Inflammatory macrophage (primary cell): ENCODE measurements at regions not wholly inside any gene's neighbourhood (a gene's known extent, or its start where the extent isn't known, plus 50 kb on each side); places are given as distances from the start of the nearest gene placed in this dataset.

Experiments
- DNase-seq, 2 donors: peaks; one replicate each; pipeline ENCODE4 v3.0.0-alpha.2; 2020 to 2022

DNA sequence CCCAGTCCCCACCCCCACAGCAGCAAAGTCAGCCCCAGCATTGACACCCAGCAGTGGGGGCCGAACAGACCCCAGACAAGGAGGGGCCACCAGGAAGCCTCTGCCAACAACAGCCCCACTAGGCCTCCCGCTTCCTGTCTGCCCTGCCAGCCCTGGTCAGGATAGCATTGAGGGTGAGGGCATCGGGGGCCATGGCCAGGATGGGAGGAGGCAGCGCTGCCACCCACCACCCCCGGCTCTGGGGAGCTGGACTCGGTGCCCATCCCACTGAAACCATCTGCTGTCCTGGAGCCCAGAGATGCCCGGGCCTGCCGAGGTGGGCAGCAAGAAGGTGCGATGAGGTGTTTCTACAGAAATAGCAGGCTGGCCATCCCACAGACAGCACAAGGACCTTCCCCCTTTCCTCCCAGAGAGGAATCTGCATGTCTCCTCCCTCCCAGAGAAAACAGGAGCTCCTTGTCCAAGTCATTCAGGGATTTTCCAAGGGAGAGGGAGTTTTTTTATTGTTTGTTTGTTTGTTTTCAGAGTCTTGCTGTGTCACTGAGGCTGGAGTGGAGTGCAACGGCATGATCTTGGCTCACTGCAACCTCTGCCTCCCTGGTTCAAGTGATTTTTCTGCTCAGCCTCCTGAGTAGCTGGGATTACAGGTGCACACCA, 62.1 kb upstream of the BHLHE23 start:
- no peak for DNase-seq

DNA sequence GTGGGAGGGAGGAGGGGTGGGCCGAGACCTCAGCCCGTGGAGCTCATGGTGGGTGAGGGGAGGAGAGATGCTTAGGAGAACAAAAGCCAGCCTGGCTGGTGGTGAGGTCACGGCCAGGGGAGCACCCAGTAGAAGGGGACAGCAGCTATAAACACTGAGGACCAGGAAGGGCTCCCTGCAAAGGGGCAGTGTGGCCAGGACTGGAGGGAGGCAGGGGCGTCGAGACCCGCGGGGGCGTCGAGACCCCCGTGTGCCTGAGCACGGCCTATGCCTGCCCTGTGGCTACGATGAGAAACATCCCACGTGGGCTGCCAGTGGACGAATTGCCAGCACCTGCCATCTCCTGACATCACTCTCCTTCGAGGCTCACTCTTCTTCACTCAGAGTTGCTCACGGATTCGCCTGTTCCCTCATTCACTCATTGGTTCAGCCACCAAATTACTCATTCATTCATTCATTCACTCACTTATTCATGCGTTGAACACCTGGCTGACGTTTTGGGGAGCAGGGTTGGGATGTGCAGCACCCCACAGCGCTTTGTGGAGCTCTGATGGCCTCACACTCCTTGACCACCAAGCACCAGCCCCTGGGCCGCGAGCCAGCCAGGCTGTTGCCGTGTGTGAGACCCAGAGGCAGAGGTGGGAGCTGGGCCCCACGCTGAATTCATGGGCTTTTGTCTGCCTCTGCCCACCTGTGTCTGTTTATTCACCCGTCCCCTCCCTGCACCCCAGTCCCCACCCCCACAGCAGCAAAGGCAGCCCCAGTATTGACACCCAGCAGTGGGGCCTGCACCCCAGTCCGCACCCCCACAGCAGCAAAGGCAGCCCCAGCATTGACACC, 61.2 kb upstream of the BHLHE23 start:
- DNase-seq: no peak

DNA sequence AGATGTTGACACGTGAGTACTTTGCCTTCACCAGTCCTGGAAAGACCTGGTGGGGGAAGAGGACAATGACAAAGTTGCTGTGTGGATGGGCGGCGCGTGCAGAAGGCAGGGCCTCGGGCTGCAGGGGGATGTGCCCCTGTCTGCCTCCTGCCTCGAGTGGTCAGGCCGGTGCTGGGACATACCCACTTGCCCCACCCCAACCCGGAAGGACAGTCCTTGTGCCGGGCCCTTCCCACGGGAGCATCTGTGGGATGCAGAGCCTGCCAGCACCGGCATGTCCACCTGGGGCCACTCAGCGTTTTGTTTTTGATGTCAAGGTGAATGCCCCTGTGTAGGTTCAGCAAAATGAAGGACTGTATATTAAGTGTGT, 60.5 kb upstream of the BHLHE23 start:
- no peak for DNase-seq

DNA sequence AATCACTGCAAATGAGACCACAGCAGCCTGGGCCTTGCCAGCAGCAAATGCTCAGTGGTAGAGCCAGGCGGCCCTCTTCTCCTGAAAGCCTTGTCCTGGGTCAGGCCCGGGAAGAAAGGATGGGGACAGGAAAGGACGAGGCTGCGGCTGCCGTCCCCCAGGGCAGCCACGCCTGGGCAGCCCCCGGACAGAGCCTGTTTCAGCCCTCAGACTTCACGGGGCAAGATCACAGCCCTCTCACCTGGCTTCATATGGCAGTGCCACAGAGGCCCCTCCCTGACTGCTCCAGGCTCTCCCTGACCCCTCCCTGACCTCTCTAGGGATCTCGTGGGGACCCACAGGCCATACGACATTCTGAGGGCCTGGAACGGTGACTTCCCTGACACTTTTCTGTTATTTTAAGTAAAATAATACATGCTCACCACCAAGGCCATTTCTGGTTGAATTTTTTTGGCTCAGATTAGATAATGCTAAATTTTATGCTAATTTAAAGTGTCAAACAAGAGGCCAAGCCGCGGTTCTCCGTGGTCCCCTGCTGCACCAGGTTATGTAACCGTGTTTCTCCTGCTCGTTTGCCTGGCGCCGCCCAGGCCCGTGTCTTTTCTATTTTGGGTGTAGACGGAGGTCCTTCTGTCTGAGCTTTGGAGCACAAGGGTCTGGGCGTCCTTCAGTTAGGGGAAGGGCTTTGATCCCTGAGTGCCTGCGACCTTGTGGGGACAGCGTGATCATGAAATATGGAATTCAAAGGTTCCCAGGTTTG, 59.9 kb upstream of the BHLHE23 start:
- no peak for DNase-seq

DNA sequence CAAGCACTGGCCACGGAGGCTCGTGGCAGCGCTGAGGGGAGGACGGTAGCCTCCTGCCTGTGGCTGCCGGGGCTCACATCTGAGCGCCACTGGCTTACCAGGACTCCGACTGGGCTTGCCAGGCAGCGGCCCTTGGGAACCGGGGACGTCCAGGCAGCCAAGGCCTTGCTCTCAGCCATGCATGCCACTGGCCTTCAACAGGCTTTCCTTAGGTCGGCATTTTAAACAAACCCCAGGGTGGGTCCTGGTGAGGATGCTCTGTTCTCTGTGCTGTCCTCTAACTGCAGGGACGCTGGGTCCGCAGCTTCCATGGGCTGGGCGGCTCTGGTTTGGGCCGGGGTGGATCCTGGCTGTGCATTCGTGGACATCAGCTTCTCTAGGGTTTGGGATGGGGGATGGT, 59.1 kb upstream of the BHLHE23 start:
- DNase-seq: no peak

DNA sequence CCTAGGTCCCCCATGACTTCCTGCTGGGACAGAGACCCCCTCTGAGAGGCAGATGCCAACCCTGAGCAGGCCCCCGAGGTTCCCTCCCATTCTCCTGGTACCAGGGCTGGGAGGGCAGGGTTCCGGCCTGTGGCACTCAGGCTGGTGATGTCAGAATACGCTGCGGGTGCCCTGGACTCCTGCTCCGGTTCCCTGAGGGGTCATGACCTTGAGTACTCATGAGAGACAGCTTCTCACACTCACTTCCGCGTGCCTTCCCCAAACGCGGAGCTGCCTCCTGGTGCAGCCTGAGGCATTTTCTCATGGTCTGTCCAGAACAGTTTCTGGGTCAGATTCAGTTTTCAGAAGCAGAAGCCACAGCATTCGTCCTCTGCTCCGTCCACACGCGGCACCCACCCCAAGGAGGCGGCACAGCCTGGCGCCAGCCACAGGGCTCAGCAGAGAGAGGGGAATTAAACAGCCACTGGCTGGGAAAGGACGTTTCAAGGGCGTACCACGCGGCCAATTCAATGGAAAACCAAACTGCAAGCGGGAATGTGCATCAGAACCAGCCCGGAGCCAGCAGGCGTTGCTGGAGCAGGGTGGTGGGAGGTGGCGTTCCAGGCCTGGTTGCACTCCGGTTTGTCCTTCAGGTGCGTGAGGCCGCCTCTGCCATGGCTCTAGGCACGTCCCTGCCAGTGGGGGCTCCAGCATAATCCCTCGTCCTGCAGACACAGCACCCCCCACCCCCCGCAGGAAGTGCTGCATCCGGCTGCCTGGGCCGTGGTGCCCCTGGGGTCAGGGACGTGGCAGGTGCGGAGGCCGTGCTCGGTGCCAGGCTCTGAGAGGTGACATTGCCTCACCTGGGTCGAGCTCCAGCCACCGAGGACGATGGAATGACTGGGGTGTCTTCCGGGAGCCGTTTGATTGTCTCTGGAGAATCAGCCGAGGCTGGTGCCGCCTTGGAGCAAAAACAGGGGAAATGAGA, 58.3 kb upstream of the BHLHE23 start:
- DNase-seq: no peak

DNA sequence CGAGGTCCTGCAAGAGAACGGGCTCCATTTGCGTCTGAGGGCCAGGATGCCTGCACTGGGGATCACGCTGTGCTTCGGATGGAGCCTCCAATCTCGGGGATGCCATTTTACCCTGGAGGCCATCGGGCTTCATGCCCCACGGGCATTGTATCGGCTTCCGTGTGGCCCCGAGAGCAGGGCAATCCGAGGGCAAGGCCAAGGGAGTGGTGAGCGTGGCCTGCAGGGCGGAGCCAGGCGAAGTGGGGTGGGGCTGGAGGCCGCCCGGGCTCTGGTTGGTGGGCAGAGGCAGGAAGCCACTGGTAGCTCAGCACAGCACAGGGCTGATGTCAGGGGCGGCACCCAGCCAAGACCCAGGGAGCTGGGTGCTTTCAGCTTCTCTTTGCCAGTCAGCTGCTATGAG, 57.5 kb upstream of the BHLHE23 start:
- DNase-seq: no peak

DNA sequence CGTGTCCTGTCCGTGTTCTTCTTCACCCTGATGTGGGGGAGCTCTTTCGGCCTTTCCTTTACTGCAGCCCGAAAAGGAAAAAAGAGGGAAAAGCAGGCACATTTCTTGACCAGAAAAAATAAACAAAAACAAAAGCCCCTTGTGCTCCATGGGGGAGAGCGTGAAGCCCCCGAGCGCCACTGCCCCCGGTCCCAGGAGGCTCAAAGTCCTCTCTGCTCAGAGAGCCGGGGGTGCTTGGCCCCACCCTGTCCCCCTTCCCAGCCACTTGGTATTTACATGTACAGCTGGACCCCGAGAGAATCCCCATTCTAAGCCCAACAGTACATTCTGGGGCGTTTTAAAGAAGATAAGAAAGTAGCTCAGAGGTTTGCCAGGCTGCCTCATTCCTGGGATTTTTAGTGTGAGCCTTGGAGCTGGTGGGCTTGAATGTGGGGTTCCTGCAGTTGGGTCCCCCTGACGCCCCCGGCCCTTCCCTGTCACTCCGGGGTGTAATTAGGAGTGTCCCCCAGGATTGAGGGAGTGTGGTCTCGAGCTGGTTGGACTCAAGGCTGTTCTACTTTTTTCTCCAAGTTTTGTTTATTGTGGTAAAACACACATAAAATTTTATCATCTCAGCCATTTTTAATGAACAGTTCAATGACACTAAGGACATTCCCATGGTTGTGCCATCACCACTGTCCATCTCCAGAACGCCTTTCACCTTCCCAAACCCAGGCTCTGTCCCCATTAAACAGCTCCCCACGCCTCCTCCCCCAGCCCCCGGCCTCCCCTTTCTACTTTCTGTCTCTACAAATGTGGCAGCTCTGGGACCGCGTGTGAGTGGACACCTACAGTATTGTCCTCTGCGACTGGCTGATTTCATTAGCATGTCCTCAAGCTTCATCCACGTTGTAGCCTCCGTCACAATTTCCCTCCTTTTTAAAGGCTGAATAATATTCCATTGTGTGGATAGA, 55.7 kb upstream of the BHLHE23 start:
- DNase-seq: no peak

DNA sequence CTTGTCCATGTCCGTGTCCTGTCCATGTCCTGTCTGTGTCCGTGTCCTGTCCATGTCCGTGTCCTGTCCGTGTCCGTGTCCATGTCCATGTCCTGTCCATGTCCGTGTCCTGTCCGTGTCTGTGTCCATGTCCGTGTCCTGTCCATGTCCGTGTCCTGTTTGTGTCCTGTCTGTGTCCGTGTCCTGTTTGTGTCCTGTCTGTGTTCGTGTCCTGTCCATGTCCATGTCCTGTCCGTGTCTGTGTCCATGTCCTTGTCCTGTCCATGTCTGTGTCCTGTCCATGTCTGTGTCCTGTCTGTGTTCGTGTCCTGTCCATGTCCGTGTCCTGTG, 55.0 kb upstream of the BHLHE23 start:
- DNase-seq: no peak

DNA sequence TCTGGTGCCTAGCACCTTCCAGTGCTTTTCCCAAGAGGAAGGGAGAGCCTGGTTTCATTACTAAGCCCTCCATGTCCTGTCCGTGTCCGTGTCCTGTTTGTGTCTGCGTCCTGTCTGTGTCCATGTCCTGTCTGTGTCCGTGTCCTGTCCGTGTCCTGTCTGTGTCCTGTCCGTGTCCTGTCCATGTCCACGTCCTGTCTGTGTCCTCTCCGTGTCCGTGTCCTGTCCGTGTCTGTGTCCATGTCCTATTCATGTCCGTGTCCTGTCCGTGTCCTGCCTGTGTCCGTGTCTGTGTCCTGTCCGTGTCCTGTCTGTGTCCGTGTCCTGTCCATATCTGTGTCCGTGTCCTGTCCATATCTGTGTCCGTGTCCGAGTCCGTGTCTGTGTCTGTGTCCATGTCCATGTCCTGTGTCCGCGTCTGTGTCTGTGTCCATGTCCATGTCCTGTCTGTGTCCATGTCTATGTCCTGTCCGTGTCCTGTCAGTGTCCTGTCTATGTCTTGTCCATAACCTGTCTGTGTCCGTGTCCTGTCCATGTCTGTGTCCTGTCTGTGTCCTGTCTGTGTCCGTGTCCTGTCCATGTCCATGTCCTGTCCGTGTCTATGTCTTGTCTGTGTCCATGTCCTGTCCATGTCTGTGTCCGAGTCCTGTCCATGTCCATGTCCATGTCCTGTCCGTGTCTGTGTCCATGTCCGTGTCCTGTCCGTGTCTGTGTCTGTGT, 54.4 kb upstream of the BHLHE23 start:
- no peak for DNase-seq

DNA sequence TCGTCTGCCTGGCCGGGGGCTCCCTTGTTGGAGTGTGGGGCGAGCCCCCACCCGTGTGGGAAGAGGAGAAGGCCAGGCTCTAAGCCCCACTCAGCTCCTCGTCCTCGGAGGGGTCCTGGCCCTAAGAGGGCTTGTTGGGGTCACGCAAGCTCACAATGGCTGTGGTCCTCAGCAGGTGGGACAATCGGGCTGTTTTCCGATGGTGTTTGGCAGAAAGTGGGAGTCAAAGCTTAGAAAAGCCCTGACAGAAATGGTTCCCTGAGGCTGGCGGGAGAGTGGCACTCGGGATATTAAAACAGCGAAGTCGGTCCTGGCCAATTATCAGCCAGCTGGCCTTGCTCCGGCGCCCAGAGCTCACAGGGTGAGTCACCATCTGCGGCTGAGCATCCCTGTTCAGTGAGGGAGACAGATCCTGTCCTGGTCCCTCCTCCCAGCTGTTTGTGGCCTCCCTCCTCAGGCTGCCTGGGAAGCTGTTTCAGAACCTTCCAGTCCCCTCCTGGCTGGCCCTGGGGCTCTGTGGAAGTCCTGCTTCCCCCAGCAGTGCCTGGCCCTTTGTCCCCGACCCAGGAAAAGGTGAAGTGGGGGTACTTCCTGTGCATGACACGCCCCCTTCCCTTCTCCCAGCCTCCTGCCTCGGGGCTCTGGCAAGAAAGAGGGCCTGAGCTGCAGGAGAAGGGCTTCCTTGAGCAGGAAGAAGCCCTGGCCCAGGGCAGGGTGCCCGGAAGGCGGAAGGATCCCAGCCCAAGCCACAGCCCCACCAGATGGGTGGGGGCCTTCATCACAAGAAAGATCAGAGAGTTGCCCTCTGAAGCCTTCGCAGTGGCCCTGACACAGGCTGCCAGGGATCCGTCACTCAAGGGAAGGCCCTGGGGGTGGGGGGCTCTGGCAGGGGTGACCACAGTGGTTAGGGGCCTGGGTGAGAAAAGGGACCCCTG, 53.6 kb upstream of the BHLHE23 start:
- DNase-seq: no peak

DNA sequence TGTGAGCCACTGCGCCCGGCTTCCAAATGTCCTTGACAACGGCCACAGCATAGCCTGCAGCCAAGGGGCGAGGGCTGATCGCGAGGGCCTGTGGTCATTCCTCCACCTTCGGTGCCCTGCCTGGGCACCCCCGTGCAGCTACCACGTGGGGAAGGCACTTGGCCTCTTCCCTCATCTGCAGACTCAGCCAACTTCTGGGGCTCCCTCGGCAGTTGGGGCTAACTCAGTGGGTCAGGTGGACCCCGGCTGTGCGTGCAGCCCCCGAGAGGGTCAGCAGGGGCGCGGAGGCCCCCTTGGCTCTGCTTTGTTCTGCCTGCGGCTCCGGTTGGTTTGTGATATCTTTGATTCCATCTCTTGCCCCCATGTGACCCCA, 52.9 kb upstream of the BHLHE23 start:
- no peak for DNase-seq

DNA sequence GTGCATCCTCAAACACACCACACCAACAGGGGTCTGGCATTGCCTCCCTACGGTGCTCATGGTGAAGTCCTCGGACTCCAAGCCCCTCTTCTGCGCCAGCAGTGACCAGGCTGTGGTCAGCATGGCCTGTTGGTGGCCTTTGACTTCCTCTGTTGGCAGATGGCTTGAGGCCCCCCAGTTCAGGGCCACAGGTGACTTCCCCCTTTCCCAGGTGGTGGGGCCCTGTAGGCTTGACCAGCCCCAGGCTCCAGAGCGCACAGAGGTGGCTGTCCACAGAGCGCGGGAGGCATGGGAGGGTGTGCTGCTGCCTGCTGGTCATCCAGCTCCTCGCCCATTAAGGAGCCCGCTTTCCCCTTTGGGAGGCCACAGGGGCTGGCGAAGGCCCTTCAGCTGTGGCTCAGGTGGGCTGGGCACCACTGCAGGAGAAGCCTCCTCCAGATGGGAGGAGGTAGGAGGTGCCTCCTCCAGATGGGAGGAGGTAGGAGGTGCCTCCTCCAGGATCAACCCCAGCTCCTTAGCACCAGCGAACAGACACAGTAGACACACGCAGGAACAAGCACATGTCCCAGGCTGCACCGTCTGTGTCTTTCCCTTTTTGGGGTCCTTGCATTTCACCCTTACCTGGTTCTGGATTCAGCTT, 52.1 kb upstream of the BHLHE23 start:
- DNase-seq: no peak

DNA sequence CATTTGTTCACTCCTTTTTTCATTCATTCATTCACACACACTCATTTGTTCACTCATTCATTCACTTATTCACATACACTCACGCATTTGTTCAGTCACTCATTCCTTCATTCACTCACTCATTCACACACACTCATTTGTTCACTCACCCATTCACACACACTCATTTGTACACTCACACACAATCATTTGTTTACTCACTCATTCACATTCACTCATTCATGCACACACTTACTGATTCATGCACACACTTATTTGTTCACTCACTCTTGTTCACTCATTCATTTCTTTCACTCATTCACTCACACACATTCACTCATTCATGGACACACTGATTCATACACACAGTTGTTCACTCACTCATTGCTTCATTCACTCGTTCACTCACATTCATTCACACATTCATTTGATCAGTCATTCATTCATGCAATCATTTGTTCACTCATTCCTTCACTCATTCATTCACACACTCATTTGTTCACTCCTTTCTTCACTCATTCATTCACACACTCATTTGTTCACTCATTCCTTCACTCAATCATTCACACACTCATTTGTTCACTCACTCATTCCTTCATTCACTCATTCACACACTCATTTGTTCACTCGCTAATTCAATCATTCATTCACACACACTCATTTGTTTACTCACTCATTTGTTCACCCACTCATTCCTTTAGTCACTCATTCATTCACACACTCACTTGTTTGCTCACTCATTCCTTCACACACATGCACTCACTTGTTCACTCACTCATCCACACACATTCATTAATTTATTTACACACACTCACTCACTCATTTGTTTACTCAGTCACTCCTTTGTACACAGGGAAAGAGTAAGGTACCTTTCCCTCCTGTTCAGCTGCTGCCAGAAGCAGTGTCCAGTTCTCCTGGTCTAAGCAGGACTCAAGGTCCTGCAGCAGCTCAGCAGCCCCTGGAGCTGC, 50.7 kb upstream of the BHLHE23 start:
- DNase-seq: no peak

DNA sequence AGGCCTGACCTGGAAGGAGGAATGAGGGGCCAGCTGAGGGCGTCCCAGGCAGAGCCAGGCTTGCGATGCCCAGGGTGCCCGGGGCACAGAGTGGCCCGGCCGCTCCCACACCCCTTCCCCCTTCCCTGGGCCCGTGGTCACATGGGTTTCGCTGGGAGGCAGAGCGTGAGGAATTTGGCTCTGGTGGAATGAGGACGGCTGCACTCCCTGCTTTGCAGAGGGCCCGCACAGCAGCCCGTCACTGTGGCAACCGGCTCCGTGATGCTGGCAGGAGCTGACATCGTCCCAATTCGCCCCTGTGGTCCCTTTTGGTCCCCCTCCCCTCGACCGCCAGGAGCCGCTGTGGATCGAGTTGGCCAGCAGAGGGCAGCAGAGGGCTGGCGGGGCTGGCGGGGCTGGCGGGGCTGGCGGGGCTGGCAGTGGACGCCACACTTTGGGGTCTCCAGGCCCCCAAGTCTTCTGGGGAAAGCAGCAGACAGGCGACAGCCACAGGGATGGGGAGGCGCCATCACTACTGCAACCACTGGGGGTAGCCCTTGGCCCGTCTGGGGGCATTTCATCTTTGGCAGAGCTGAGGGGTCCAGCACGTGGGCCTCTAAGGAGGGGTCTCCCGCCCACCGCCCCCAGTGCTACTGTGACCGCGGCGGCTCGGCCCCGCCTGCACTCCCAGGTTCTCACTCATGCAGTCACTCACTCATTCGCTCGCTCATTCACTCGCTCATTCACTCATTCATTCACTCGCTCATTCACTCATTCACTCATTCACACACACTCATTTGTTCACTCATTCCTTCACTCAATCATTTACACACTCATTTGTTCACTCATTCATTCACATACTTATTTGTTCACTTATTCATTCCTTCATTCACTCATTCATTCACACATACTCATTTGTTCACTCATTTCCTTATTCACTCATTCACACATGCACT, 49.7 kb upstream of the BHLHE23 start:
- DNase-seq: no peak
